Hepatocyte (in vitro differentiated cells): ENCODE measurements at regions not wholly inside any gene's neighbourhood (a gene's known extent, or its start where the extent isn't known, plus 50 kb on each side); places are given as distances from the start of the nearest gene placed in this dataset.

Experiments
- CTCF ChIP-seq: fragments of 200-600 bp; sonication (generic); IDR thresholded peaks from 2 replicates; pipeline ENCODE4 v1.5.1; 2016; ENCODE audit warnings: antibody characterized with exemption, mild to moderate bottlenecking; ENCODE audit not compliant: poor library complexity
- EZH2phosphoT487 ChIP-seq: fragments of 200-600 bp; sonication (generic); IDR thresholded peaks from one replicate; pipeline ENCODE4 v1.6.1; 2018; ENCODE audit warnings: antibody characterized with exemption, mild to moderate bottlenecking, low read depth, moderate library complexity; ENCODE audit not compliant: unreplicated experiment, severe bottlenecking

- no peak for TF ChIP-seq CTCF
- TF ChIP-seq EZH2phosphoT487: no peak
Measured at GRCh38 chr6:137779982-137780381, 87.1 kb upstream of the TNFAIP3 start.
